ENCODE measurements at regions not wholly inside any gene's neighbourhood (a gene's known extent, or its start where the extent isn't known, plus 50 kb on each side); places are given as distances from the start of the nearest gene placed in this dataset.

DNA sequence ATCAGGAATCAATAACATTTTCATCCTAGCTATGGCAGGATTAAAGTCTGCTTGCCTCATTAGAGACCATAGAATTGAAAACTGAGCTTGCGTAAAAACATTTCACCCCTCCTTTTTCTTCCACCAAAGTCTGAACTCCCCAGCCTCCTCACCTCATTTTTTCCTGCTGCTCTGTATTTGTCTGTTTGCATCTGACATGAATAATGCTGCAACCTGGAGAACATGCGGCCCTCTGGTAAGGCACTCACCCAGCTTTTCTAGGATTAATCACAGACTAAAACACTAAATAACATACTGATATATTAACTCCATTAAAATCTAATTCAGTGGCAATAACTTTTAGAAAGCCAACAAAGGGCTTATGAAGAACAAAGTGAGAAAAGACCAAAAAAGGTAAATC lies 677.7 kb upstream of the NRSN1 start:
- H3K4me2 ChIP-seq (ENCODE audit: low read depth, low read length, poor library complexity, severe bottlenecking) = no peak overlapping the region
- TF ChIP-seq EZH2phosphoT487 (IDR thresholded peaks at IDR 0.05; ENCODE audit: borderline replicate concordance) = no peak
- TF ChIP-seq, protein P1, sequence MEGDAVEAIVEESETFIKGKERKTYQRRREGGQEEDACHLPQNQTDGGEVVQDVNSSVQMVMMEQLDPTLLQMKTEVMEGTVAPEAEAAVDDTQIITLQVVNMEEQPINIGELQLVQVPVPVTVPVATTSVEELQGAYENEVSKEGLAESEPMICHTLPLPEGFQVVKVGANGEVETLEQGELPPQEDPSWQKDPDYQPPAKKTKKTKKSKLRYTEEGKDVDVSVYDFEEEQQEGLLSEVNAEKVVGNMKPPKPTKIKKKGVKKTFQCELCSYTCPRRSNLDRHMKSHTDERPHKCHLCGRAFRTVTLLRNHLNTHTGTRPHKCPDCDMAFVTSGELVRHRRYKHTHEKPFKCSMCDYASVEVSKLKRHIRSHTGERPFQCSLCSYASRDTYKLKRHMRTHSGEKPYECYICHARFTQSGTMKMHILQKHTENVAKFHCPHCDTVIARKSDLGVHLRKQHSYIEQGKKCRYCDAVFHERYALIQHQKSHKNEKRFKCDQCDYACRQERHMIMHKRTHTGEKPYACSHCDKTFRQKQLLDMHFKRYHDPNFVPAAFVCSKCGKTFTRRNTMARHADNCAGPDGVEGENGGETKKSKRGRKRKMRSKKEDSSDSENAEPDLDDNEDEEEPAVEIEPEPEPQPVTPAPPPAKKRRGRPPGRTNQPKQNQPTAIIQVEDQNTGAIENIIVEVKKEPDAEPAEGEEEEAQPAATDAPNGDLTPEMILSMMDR (conservative IDR thresholded peaks at IDR 0.05; ENCODE audit: low read length) = no peak
- H3F3A ChIP-seq (ENCODE audit: low read depth) = no peaks in the 10 kb centered on the region
- H3K9me3 ChIP-seq (ENCODE audit: insufficient read depth, low read depth, low read length) = no peaks in the 10 kb centered on the region
- no peaks in the 10 kb centered on the region for H3K27me3 ChIP-seq (ENCODE audit: insufficient read depth, low read length, poor library complexity, severe bottlenecking)
- H3K79me2 ChIP-seq (ENCODE audit: insufficient read depth, low read length) = no peaks in the 10 kb centered on the region
- no peaks in the 10 kb centered on the region for H3K36me3 ChIP-seq (ENCODE audit: insufficient read depth, low read length)
- H2AFZ ChIP-seq (ENCODE audit: low read length) = no peak overlapping the region
- H3K9me2 ChIP-seq (replicated peaks; ENCODE audit: low read depth, low read length) = no peaks in the 10 kb centered on the region
- H3K9ac ChIP-seq (ENCODE audit: low read depth, low read length, poor library complexity, severe bottlenecking) = no peak overlapping the region
- H3K4me1 ChIP-seq (ENCODE audit: insufficient read depth, low read length, poor library complexity, severe bottlenecking) = no peaks in the 10 kb centered on the region
- H3K4me3 ChIP-seq (ENCODE audit: low read length, poor library complexity, severe bottlenecking) = no peak overlapping the region
- no peaks in the 10 kb centered on the region for H4K20me1 ChIP-seq (ENCODE audit: insufficient read depth, low read length, poor library complexity, severe bottlenecking)

DNA sequence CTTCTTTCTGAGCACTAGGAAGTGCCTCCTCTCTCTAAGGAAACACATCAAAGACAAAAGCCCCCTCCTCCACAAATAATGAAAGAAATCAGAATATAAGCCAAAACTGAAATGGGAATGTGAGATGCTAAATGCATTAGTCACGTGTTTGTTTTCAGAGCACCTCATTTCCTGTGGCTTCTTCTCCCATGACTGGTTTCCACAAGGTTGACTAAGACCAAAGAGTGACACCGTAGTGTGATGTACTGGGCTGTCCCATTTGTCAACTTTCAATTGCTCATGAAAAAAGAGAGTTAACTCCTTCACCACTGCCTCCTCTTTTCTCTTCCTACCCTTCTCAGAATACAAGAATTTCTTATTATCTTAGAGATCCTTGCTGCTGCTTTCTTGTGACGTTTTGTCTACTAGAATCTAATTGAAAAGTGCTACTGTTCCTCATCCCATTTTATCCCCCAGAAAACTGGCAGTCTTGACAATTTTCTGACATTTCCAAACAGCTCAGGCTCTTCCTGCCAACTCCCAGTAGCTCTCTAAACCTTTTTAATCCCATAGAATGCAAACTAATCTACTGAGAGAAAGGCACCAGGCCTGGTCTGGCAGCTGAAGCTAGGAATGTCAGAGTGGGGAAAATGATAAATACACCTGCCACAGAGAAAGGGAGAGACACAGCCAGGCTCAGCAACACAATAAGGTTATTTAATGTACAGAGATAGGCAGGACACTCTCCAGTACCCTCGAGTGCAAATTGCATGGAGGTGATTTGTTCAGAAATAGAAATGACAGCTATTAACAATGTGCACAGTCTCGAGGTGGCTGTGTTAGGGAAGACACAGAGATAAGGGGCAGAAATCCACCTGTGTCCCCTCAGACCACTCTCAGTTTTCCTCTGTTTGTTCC lies 671.7 kb upstream of the NRSN1 start:
- H3K9me3 ChIP-seq (ENCODE audit: insufficient read depth, low read depth, low read length) = no peaks in the 10 kb centered on the region
- no peaks in the 10 kb centered on the region for H3F3A ChIP-seq (ENCODE audit: low read depth)
- H3K36me3 ChIP-seq (ENCODE audit: insufficient read depth, low read length) = no peaks in the 10 kb centered on the region
- H4K20me1 ChIP-seq (ENCODE audit: insufficient read depth, low read length, poor library complexity, severe bottlenecking) = no peaks in the 10 kb centered on the region
- no peak overlapping the region for H3K4me2 ChIP-seq (ENCODE audit: low read depth, low read length, poor library complexity, severe bottlenecking)
- H3K27me3 ChIP-seq (ENCODE audit: insufficient read depth, low read length, poor library complexity, severe bottlenecking) = no peaks in the 10 kb centered on the region
- H3K79me2 ChIP-seq (ENCODE audit: insufficient read depth, low read length) = no peaks in the 10 kb centered on the region
- no peak overlapping the region for H3K9ac ChIP-seq (ENCODE audit: low read depth, low read length, poor library complexity, severe bottlenecking)
- no peaks in the 10 kb centered on the region for H3K4me1 ChIP-seq (ENCODE audit: insufficient read depth, low read length, poor library complexity, severe bottlenecking)
- no peaks in the 10 kb centered on the region for H3K9me2 ChIP-seq (replicated peaks; ENCODE audit: low read depth, low read length)
- TF ChIP-seq, protein P1 (conservative IDR thresholded peaks at IDR 0.05; ENCODE audit: low read length) = no peak
- TF ChIP-seq EZH2phosphoT487 (IDR thresholded peaks at IDR 0.05; ENCODE audit: borderline replicate concordance) = no peak
- H2AFZ ChIP-seq (ENCODE audit: low read length) = no peak overlapping the region
- no peak overlapping the region for H3K4me3 ChIP-seq (ENCODE audit: low read length, poor library complexity, severe bottlenecking)

DNA sequence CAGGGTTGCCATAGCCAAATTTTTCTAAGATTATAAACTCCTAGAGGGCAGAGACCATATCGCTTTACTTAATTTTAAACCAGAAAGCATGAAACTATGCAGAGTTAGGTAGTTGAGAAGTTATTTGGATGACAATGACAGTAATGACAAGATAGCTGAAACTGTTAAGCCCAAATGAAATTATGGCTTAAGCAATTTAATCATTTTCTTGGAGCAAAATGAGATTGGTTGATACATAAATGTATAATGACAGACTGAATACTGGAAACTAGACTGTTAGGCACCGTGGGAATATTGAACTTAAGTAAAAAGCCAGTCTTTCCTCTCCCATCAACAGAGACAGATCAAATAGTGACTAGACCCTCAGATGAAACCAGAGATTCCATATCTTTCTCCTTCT lies 670.3 kb upstream of the NRSN1 start:
- Histone ChIP-seq H3K27me3 (ENCODE audit: insufficient read depth, low read length, poor library complexity, severe bottlenecking) (no peaks in the 10 kb centered on the region), H3K4me2 (ENCODE audit: low read depth, low read length, poor library complexity, severe bottlenecking) (no peak overlapping the region), H3K79me2 (ENCODE audit: insufficient read depth, low read length) (no peaks in the 10 kb centered on the region), H3F3A (ENCODE audit: low read depth) (no peaks in the 10 kb centered on the region), H2AFZ (ENCODE audit: low read length) (no peak overlapping the region), H3K9me3 (ENCODE audit: insufficient read depth, low read depth, low read length) (no peaks in the 10 kb centered on the region), H3K4me1 (ENCODE audit: insufficient read depth, low read length, poor library complexity, severe bottlenecking) (no peaks in the 10 kb centered on the region), H3K9ac (ENCODE audit: low read depth, low read length, poor library complexity, severe bottlenecking) (no peak overlapping the region), H3K36me3 (ENCODE audit: insufficient read depth, low read length) (no peaks in the 10 kb centered on the region), H3K4me3 (ENCODE audit: low read length, poor library complexity, severe bottlenecking) (no peak overlapping the region), H4K20me1 (ENCODE audit: insufficient read depth, low read length, poor library complexity, severe bottlenecking) (no peaks in the 10 kb centered on the region), H3K9me2 (replicated peaks; ENCODE audit: low read depth, low read length) (no peaks in the 10 kb centered on the region)
- TF ChIP-seq EZH2phosphoT487 (IDR thresholded peaks at IDR 0.05; ENCODE audit: borderline replicate concordance) = no peak
- TF ChIP-seq, protein P1 (conservative IDR thresholded peaks at IDR 0.05; ENCODE audit: low read length) = no peak

All from Loucy (cell line).